C4-2B (cell line): ENCODE measurements at regions not wholly inside any gene's neighbourhood (a gene's known extent, or its start where the extent isn't known, plus 50 kb on each side); places are given as distances from the start of the nearest gene placed in this dataset.
A peak's percentile ranks its signal among the peaks of the same experiment; 100 is the strongest.

Experiments
- H3K27ac ChIP-seq: fragments of 450-650 bp; 2 replicates; pipeline ENCODE4 v1.5.1; 2017
- CTCF ChIP-seq: fragments of 450-650 bp; conservative IDR thresholded peaks from 2 replicates; pipeline ENCODE4 v1.5.1; 2017; ENCODE audit warnings: mild to moderate bottlenecking
- ZFX ChIP-seq: fragments of 450-650 bp; IDR thresholded peaks from 2 replicates; pipeline ENCODE4 v1.6.1; 2017

GRCh38 chr18:40985436-40985835 is 969.6 kb upstream of the PIK3C3 start:
- TF ChIP-seq ZFX (no peak), CTCF (no peak)
- no peak overlapping the region for H3K27ac ChIP-seq

GRCh38 chr18:40984856-40985255 is 970.2 kb upstream of the PIK3C3 start:
- H3K27ac ChIP-seq, result no peak overlapping the region
- TF ChIP-seq CTCF, result no peak
- TF ChIP-seq ZFX, result no peak

GRCh38 chr18:40983835-40984234 is 971.2 kb upstream of the PIK3C3 start:
- no peak overlapping the region for H3K27ac ChIP-seq
- no peak for TF ChIP-seq ZFX
- TF ChIP-seq CTCF, result no peak

- H3K27ac ChIP-seq, result no peak overlapping the region
- TF ChIP-seq CTCF, result no peak
- no peak for TF ChIP-seq ZFX
These were observed 974.9 kb upstream of the PIK3C3 start for GRCh38 chr18:40980171-40980570.

GRCh38 chr18:40976050-40976449 is 979.0 kb upstream of the PIK3C3 start:
- H3K27ac ChIP-seq, result peak overlapping the region; percentile 0; the same call in 1 of the 2 replicates
- TF ChIP-seq ZFX, result no peak
- no peak for TF ChIP-seq CTCF

- H3K27ac ChIP-seq, result no peak overlapping the region
- TF ChIP-seq CTCF (no peak), ZFX (no peak)
These were observed 980.6 kb upstream of the PIK3C3 start for GRCh38 chr18:40974448-40974847.

GRCh38 chr18:40962784-40963183 is 992.2 kb upstream of the PIK3C3 start:
- TF ChIP-seq ZFX, result no peak
- no peak for TF ChIP-seq CTCF
- no peak overlapping the region for H3K27ac ChIP-seq
